GM18505 (cell line): ENCODE measurements at regions not wholly inside any gene's neighbourhood (a gene's known extent, or its start where the extent isn't known, plus 50 kb on each side); places are given as distances from the start of the nearest gene placed in this dataset.

Experiments used
- ATAC-seq: cut with Tn5 transposase; IDR thresholded peaks from one replicate; pipeline ENCODE4 v1.9.1; 2021; ENCODE audit not compliant: unreplicated experiment
- POLR2A ChIP-seq: IDR thresholded peaks from 4 replicates; pipeline ENCODE4 v1.6.1; 2011; ENCODE audit warnings: borderline replicate concordance; ENCODE audit not compliant: insufficient read depth, insufficient read length; ENCODE audit errors: extremely low read depth

DNA sequence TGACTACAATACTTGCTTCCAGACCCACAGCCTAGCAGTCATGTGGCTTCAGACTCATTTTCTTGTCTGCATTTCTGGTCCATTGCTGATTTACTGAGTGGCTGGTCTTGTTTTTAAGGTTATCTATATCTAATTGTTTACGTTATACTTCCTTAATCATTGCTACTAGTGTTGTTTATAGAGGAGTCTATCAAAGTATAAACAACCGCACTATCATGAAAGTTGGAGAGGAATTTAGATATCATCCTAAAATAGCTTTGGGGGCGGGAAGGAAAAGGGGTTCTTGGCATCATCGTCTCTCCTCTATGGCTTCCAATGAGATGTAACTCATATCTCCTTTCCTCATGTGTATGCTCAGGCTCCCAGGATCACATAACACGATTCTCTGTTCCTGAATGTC is 372.1 kb upstream of the PBX1 start:
- ATAC-seq: no peak
- no peak for TF ChIP-seq POLR2A

DNA sequence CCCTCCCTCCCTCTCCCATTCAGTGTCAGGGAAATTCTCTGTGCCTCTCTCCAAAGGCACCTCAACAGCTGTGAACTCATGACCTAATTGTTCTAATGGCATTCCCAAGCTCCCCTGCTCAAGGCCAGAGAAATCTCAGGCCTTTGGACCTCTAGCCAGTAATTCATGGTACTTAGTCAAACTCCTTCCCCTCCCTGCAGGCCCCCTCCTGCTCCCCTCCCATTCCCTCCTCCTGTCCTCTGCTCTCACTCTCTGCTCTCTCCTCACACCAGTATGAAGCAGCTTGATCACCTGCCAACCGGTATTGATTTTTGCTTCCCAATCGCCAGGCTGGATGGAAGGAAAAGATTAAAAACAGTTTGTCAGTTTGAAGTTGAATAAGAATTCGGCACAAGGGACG is 370.5 kb upstream of the PBX1 start:
- TF ChIP-seq POLR2A: no peak
- ATAC-seq: no peak

DNA sequence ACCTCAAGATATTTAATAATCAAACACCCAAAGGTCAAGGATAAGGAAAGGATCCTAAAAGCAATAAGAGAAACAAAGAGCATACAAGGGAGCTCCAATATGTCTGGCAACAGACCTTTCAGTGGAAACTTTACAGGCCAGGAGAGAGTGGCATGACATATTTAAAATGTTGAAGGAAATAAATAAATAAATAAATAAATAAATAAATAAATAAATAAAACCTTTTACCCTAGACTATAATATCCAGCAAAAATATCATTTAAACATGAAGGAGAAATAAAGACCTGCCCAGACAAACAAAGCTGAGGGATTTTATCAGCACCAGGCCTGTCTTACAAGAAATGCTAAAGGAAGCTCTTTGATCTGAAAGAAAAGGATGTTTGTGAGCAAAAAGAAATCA is 367.8 kb upstream of the PBX1 start:
- no peak for ATAC-seq
- no peak for TF ChIP-seq POLR2A

DNA sequence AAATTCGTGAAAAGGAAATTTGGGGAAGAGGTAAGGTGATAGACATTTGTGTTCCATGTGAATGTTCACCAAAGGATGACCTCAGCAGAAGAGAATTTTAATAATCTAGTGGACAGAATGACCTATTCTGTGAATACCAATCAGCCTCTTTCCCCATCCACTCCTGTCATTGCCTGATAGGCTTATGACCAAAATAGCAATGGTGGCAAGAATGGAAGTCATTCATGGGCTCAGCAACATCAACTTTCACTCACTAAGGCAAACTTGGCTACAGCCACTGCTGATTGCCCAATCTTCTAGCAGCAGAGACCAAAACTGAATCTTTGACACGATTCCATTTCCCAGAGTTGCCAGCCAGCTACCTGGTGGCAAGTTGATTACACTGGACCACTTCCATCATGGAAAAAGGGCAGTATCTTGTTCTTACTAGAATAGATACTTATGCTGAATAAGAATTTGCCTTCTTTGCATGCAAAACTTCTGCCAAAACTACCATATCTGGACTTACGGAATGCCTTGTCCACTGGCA is 348.7 kb upstream of the PBX1 start:
- ATAC-seq: no peak
- no peak for TF ChIP-seq POLR2A

DNA sequence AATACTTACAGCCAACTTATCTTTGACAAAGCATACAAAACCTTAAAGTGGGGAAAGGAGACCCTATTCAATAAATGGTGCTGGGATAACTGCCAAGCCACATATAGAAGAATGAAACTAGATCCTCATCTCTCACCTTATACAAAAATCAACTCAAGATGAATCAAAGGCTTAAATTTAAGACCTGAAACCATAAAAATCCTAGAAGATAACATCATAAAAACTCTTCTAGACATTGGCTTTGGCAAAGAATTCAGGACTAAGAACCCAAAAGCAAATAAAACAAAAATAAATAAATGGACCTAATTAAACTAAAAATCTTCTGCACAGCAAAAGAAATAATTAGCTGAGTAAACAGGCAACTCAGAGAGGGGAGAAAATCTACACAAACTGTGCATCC is 335.6 kb upstream of the PBX1 start:
- TF ChIP-seq POLR2A: no peak
- no peak for ATAC-seq

DNA sequence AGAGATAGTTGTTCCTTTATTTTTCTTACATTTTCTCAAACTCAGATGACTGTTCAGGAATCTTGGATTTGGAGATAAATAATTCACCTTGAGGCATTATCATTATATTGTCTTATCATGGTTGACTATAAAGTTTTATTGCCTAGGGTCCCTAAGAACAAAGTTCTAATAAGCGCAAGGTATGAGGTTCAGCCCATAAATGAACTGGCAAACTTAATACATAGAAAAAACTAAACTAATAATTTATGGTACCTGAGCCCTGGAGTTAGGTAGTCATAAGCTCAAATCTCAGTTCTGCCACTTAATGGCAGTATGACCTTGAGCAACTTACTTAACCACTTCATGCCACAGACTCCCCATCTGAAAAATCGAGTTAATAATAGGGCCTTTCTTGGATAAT is 334.0 kb upstream of the PBX1 start:
- no peak for TF ChIP-seq POLR2A
- ATAC-seq: no peak

DNA sequence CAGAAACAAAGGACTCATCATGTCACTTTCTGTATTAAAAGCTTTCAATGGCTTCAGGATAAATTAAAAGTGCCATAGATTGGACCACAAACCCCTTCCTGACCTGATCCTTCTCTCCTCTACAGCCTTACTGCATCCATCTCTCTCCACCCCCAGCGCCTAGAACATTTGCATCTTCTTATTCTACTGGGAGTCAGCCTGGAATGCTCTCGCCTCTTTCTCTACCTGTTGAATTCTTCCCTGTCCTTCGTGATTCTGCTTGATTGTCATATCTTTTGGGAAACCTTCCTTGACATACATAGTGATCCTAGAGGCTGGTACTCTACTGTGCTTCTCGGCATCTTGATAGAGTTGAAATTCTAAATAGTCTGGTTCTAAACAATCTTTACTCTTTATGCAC is 332.0 kb upstream of the PBX1 start:
- ATAC-seq: no peak
- no peak for TF ChIP-seq POLR2A

DNA sequence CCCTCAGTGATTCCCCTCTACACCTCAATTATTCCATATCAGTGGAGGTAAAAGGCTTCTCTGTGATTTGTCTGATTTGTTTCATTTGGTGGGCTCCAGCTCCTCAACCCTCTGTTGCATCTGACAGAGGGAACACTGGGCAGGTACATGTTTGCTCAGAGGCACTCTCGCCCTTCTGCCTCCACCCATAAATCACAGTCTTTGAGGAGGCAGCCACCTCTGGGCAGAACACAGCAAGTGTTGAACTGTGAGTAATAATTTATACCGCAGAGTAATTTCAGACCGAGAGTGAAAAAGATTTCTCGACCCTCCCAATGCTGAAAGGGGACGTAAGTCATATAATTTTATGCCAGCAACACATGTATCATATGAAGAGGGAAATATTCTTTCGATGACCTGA is 330.1 kb upstream of the PBX1 start:
- no peak for ATAC-seq
- TF ChIP-seq POLR2A: no peak

DNA sequence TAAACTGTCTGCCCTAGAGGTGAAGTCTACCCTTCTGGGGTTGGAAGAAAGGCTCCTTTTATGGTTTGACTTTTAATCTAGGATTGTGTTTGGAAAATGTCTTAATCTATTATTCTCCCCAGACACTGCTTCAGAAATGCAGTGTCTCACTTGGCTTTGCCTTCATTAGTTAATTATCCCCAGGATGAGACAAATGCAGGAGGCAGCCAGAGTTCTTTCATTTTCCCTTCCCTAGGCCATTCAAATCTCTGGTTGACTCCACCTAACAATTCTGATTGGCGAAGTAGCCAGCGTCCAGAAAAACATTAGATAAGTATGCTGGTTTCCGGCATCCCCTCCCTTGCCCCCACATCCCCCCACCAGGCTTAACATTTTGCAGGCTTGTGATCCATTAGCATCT is 325.8 kb upstream of the PBX1 start:
- TF ChIP-seq POLR2A: no peak
- no peak for ATAC-seq

DNA sequence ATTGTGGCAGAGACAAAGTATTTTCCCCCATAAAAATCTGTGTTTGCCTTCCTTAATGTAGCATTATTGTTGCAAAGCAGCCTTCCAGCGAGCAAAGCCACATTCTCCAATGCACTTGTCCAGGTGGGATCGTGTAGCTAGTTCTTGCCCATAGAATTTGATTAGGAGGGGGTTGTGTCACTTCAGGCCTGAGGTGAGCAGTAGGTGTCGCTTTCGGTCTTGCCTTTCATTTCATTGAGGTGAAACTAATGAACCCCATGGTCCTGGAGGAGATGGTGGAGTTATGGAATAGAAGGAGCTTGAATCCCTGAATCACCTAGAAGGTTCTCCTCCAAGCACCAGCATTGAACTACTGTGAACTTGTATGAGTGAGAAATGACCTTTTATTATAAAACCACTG is 318.9 kb upstream of the PBX1 start:
- TF ChIP-seq POLR2A: no peak
- ATAC-seq: no peak

DNA sequence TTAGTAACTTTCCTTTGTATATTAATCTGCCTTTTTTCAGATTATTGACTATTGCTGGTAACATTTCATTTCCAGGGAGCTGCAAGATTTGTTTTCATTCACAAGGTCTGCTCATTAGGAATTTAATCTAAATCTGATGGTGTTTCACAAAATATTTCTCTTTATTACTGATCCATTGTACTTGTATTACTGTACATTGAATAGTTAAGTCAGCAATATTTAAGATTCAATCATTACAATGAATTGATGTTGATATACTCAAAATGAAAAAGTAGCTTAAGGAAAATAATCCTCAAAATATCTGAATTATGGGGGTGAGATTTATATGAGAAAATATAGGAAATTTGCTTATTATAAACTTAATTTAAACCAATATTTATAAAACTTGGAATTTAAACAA is 308.6 kb upstream of the PBX1 start:
- no peak for ATAC-seq
- no peak for TF ChIP-seq POLR2A

DNA sequence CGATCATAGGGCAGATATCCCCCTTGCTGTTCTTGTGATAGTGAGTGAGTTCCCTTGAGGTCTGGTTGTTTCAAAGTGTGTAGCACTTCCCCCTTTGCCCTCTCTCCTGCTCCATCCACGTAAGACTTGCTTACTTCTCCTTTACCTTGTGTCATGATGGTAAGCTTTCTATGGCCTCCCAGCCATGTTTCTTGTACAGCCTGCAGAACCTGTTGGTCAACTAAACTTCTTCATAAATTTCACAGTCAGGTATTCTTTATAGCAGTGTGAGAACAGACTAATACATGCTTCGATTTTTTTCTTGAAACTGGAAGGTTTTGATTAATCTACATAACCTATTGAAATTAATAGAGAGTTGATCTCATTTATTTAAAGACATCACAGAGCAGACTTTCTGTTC is 302.5 kb upstream of the PBX1 start:
- no peak for TF ChIP-seq POLR2A
- ATAC-seq: no peak

DNA sequence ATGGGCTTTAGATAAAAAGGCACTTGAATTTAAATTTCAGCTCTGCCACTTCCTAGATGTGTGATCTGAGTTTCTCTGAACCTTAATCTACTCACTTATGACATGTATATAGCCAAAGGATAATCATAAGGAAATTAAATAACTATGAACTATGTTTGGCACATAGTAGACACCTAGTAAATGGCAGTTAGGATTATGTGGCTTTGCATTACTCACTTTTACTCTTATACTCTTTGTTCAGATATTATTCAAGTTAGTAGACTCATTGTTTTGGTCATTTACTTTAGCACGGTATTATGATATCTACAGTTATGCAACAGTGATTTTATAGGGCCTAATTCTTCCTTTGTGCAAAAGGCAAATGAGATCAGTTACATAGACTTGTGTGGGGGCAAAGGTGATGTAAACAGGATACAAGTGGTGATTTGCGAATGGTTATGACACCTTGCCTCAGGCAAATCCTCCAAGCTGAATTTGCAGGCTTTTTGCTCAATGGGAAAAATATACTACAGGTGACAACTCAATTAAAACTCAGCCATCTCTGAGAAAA is 297.2 kb upstream of the PBX1 start:
- no peak for TF ChIP-seq POLR2A
- no peak for ATAC-seq

DNA sequence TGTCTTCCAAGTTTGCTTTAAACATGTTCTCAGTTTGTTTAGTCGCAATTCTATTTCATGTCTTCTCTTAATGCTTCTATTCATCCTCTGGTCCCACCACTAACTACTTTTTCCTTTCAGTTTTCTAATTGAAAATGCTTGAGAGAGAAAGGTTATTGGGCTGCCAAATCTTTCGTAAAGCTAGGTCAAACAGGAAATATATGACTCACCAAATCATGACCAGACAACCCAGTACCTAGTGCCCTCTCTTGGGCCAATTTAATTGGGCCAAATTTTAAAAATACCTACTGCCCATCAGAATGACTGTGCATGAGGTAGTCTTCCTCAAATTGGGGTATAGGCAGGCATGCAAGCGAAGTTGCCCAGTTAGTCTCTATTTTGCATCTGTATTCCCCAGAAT is 295.4 kb upstream of the PBX1 start:
- no peak for ATAC-seq
- TF ChIP-seq POLR2A: no peak

DNA sequence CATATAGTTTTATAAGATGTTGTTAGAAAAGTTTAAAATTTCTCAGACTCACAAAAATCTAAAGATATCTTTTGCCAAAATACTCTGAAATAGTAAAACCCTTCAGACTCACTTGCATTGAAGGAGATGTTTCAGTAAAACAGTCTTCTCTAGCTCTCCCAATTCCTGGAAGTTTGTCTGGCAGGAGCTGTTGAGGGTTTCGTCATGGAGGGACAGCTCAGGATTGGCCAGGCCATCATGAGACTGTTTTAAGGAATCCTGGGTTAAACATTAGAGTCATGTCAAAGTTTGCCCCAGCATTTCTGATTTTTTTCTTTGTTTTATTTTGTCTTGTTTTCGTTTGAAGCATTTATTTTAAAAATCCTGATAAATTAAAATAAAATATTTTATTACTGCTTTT is 293.8 kb upstream of the PBX1 start:
- no peak for TF ChIP-seq POLR2A
- ATAC-seq: no peak
